Dedifferentiated amniotic fluid mesenchymal stem cell (primary cell): ENCODE measurements at regions not wholly inside any gene's neighbourhood (a gene's known extent, or its start where the extent isn't known, plus 50 kb on each side); places are given as distances from the start of the nearest gene placed in this dataset.
"Not testable (repeated sequence)": the region's sequence is repeated elsewhere in the genome, so short reads cannot be mapped to it uniquely, and the experiment has no call there.

ENCODE experiments used
- DNase-seq: peaks from one replicate; pipeline ENCODE4 v3.0.0-alpha.2; 2016; ENCODE audit errors: extremely low spot score

- DNase-seq: no peak
Measured at GRCh38 chr3:115204475-115204874, 57.4 kb upstream of the ZBTB20 start.

GRCh38 chr3:115208066-115208750 is 61.1 kb upstream of the ZBTB20 start:
- DNase-seq: no peak

- DNase-seq: no peak
Measured at GRCh38 chr3:115211810-115212492, 64.9 kb upstream of the ZBTB20 start.

- no peak for DNase-seq
Measured at GRCh38 chr3:115212615-115213014, 65.5 kb upstream of the ZBTB20 start.

- DNase-seq: not testable (repeated sequence)
Measured at GRCh38 chr3:115213052-115213451, 66.0 kb upstream of the ZBTB20 start.

GRCh38 chr3:115217292-115217677 is 70.2 kb upstream of the ZBTB20 start:
- no peak for DNase-seq

GRCh38 chr3:115217678-115218451 is 70.8 kb upstream of the ZBTB20 start:
- peak; percentile 79 for DNase-seq

GRCh38 chr3:115218859-115219258 is 71.8 kb upstream of the ZBTB20 start:
- DNase-seq: no peak

- DNase-seq: no peak
Measured at GRCh38 chr3:115224687-115225086, 77.6 kb upstream of the ZBTB20 start.

- no peak for DNase-seq
Measured at GRCh38 chr3:115226844-115227445, 79.9 kb upstream of the ZBTB20 start.

- DNase-seq: no peak
Measured at GRCh38 chr3:115227461-115227860, 80.4 kb upstream of the ZBTB20 start.

GRCh38 chr3:115228266-115228665 is 81.2 kb upstream of the ZBTB20 start:
- no peak for DNase-seq

- DNase-seq: no peak
Measured at GRCh38 chr3:115232167-115232566, 85.1 kb upstream of the ZBTB20 start.

GRCh38 chr3:115233021-115233420 is 85.9 kb upstream of the ZBTB20 start:
- no peak for DNase-seq

- no peak for DNase-seq
Measured at GRCh38 chr3:115236496-115236895, 89.4 kb upstream of the ZBTB20 start.

GRCh38 chr3:115239717-115240116 is 92.6 kb upstream of the ZBTB20 start:
- peak; percentile 82 for DNase-seq

GRCh38 chr3:115244350-115244749 is 97.3 kb upstream of the ZBTB20 start:
- DNase-seq: no peak

GRCh38 chr3:115245438-115245837 is 98.3 kb upstream of the ZBTB20 start:
- peak; percentile 78 for DNase-seq

- no peak for DNase-seq
Measured at GRCh38 chr3:115245899-115246298, 98.8 kb upstream of the ZBTB20 start.

- no peak for DNase-seq
Measured at GRCh38 chr3:115246461-115247020, 99.5 kb upstream of the ZBTB20 start.

GRCh38 chr3:115248274-115248673 is 101.2 kb upstream of the ZBTB20 start:
- DNase-seq: no peak

- DNase-seq: no peak
Measured at GRCh38 chr3:115251509-115251908, 104.4 kb upstream of the ZBTB20 start.
